Esophagus muscularis mucosa (tissue), 4 donors: ENCODE measurements at regions not wholly inside any gene's neighbourhood (a gene's known extent, or its start where the extent isn't known, plus 50 kb on each side); places are given as distances from the start of the nearest gene placed in this dataset.

ENCODE experiments used
- CTCF ChIP-seq, 3 experiments: fragments of 200-600 bp in 2 of 3; fragments of 450-650 bp in 1 of 3; sonication (generic) in 2 of 3; IDR thresholded peaks; one replicate each; pipeline ENCODE4 v1.5.1; 2017 to 2019; ENCODE audit warnings: antibody characterized with exemption in 3 of 3, mild to moderate bottlenecking in 2 of 3, moderate library complexity in 1 of 3
- EP300 ChIP-seq: sonication (generic); formaldehyde crosslinking; IDR thresholded peaks from one replicate; pipeline ENCODE4 v1.6.1; 2017; ENCODE audit warnings: antibody characterized with exemption
- POLR2A ChIP-seq: fragments of 450-650 bp; IDR thresholded peaks from one replicate; pipeline ENCODE4 v1.6.1; 2017; ENCODE audit warnings: antibody characterized with exemption, moderate library complexity, mild to moderate bottlenecking, low read depth
- POLR2AphosphoS5 ChIP-seq, 2 donors: sonication (generic); formaldehyde crosslinking; IDR thresholded peaks; one replicate each; pipeline ENCODE4 v1.6.1; 2017; ENCODE audit warnings: antibody characterized with exemption in 2 of 2

- TF ChIP-seq CTCF (IDR thresholded peaks at IDR 0.05), result no peak
- TF ChIP-seq POLR2AphosphoS5 (IDR thresholded peaks at IDR 0.05), result no peak
- no peak for TF ChIP-seq POLR2A
- TF ChIP-seq EP300, result no peak
Measured at GRCh38 chr5:135134691-135135381, 100.8 kb upstream of the PITX1 start.
